ENCODE measurements at regions not wholly inside any gene's neighbourhood (a gene's known extent, or its start where the extent isn't known, plus 50 kb on each side); places are given as distances from the start of the nearest gene placed in this dataset.
"Not testable (repeated sequence)": the region's sequence is repeated elsewhere in the genome, so short reads cannot be mapped to it uniquely, and the experiment has no call there.

DNA sequence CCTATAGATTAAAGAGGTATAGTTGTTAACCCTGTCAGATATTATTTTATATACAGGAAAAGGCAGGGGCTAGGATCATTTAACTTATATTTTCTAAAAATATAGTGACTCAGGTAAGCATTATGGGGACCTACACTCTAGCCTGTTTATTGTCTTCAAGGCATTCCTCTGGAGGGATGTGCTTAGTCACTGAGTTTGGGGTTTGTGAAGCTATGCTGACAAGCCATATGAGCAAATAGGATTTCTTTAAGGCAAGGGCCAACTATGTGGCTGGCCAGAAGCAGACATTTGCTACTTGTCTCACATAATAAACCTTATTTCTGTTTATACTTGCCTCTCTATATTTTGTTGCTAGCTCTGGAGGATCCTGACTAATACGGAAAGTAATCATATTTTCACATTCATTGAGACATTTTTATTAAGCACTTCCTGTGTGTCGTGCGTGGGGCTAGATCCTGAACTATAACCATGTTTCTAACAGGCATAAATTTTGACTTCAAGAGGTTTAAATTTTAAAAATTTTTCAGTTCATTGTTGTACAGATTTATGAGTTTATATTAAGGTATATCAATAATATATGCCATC, 153.4 kb downstream of the OTOL1 start:
- H3K27ac ChIP-seq (ENCODE audit: low read depth, low read length): no peak overlapping the region
- WGBS: 56% methylated on average over 3 of the region's 3 CpGs
- no peaks in the 10 kb centered on the region for H3K4me1 ChIP-seq (ENCODE audit: insufficient read depth, low read length)
- no peaks in the 10 kb centered on the region for H3K36me3 ChIP-seq (ENCODE audit: insufficient read depth, low read length)
- no peak overlapping the region for H3K4me3 ChIP-seq (ENCODE audit: low read length)
- no peak overlapping the region for H3K9ac ChIP-seq (ENCODE audit: low read depth, low read length)
- no peaks in the 10 kb centered on the region for H3K9me3 ChIP-seq (ENCODE audit: insufficient read depth, low read depth, low read length)
- no peaks in the 10 kb centered on the region for H3K27me3 ChIP-seq (ENCODE audit: insufficient read depth, low read length)

DNA sequence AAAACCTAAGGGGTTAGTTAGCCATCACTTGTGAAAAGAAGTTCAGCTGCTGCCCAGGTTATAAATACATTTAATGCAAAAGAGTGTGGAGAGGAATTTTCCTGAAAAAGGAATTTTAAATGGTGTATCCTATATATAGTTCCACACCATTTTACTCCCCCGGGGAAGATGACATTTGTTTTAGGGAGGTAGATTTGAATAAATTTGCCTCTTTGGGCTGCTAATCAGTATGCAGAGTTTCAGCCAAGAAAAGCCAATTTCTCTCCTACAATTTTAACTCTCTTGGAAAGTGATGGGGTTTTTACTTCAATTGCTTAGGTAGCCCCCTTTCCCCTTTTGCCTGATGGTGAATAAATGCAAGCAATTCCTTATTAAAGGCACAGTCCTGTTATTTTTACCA, 161.2 kb downstream of the OTOL1 start:
- no peak overlapping the region for H3K27ac ChIP-seq (ENCODE audit: low read depth, low read length)
- WGBS: no CpG with 5 or more reads among the region's 1 CpG

DNA sequence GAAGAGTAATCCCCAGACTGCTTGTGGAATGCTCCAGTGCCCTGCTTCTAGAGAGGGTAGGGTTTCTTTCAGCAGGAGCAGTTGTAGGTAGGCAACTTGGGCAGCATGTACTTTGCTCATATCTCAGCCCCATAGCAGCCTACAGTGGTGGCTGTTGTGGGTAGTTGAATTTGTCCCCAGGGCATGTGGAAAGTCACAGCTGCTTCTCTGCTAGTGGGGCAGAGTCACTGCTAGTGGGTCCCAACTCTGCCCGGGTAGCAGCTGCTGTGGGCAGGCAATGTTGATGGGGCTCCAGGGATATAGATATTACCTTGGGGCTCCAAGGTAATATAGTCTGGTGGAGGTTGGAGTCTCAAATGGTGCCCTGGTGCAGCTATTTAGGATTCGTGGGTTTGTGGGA, 174.5 kb downstream of the OTOL1 start:
- peaks cover 34% of the 10 kb centered on the region for H3K4me1 ChIP-seq (ENCODE audit: insufficient read depth, low read length)
- 93% methylated on average over 2 of the region's 2 CpGs for WGBS
- peaks cover 12% of the 10 kb centered on the region for H3K9me3 ChIP-seq (ENCODE audit: insufficient read depth, low read depth, low read length)
- no peak overlapping the region for H3K27ac ChIP-seq (ENCODE audit: low read depth, low read length)
- no peaks in the 10 kb centered on the region for H3K27me3 ChIP-seq (ENCODE audit: insufficient read depth, low read length)
- H3K9ac ChIP-seq (ENCODE audit: low read depth, low read length): no peak overlapping the region
- H3K36me3 ChIP-seq (ENCODE audit: insufficient read depth, low read length): no peaks in the 10 kb centered on the region
- no peak overlapping the region for H3K4me3 ChIP-seq (ENCODE audit: low read length)

More for the DNA sequence above, 161.2 kb downstream of the OTOL1 start:
- Histone ChIP-seq H3K9me3 (ENCODE audit: insufficient read depth, low read depth, low read length) (no peaks in the 10 kb centered on the region), H3K4me1 (ENCODE audit: insufficient read depth, low read length) (peaks cover 6% of the 10 kb centered on the region; the same call in 1 of the 2 replicates), H3K36me3 (ENCODE audit: insufficient read depth, low read length) (no peaks in the 10 kb centered on the region), H3K4me3 (ENCODE audit: low read length) (no peak overlapping the region), H3K27me3 (ENCODE audit: insufficient read depth, low read length) (no peaks in the 10 kb centered on the region), H3K9ac (ENCODE audit: low read depth, low read length) (no peak overlapping the region)

DNA sequence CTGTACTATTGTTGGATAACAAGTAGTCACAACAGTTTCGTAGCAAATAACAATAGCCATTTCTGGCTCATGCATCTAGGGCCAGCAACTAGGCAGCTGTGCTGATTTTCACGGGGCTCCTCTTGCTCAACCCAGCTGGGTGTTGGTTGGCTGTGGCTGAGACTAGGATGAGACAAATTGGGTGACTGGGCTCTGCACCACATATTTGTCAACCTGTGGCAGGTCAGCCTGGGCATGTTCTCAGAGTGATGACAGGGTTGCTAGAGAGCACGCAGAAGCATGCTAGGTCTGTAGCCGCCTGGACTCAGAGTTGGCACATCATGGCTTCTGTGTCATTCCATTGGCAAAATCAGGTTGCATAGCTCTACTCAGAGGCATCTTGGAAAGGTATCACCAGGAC, 175.9 kb downstream of the OTOL1 start:
- Histone ChIP-seq H3K36me3 (ENCODE audit: insufficient read depth, low read length) (no peaks in the 10 kb centered on the region), H3K27ac (ENCODE audit: low read depth, low read length) (no peak overlapping the region), H3K9me3 (ENCODE audit: insufficient read depth, low read depth, low read length) (peaks cover 12% of the 10 kb centered on the region), H3K9ac (ENCODE audit: low read depth, low read length) (no peak overlapping the region), H3K4me1 (ENCODE audit: insufficient read depth, low read length) (peaks cover 34% of the 10 kb centered on the region), H3K27me3 (ENCODE audit: insufficient read depth, low read length) (no peaks in the 10 kb centered on the region), H3K4me3 (ENCODE audit: low read length) (no peak overlapping the region)
- 72% methylated on average over 4 of the region's 4 CpGs for WGBS

DNA sequence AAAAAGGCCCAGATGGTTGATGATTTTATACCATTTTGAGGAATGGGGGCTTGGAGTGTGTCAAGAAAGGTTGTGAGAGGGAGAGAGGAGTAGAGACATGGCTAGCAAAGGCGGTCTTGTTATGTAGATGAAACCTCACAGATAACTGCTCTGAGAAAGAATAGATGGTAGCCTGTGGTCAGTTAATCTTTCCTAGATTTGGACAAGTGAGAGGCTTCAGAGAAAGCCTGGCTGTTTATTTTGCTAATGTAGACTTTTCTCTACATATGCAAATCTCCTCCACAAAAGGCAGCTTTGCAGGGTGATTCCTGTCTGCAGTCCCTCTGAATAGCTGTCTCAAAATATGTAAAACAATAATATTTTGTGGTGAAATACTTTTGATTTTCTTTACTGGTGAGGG, 177.3 kb downstream of the OTOL1 start:
- 16% methylated on average over 1 of the region's 1 CpG for WGBS
- Histone ChIP-seq H3K36me3 (ENCODE audit: insufficient read depth, low read length) (no peaks in the 10 kb centered on the region), H3K27me3 (ENCODE audit: insufficient read depth, low read length) (no peaks in the 10 kb centered on the region), H3K4me1 (ENCODE audit: insufficient read depth, low read length) (peaks cover 34% of the 10 kb centered on the region), H3K9me3 (ENCODE audit: insufficient read depth, low read depth, low read length) (peaks cover 12% of the 10 kb centered on the region), H3K27ac (ENCODE audit: low read depth, low read length) (peak overlapping the region; percentile 80; the same call in 1 of the 2 replicates), H3K4me3 (ENCODE audit: low read length) (no peak overlapping the region), H3K9ac (ENCODE audit: low read depth, low read length) (no peak overlapping the region)

DNA sequence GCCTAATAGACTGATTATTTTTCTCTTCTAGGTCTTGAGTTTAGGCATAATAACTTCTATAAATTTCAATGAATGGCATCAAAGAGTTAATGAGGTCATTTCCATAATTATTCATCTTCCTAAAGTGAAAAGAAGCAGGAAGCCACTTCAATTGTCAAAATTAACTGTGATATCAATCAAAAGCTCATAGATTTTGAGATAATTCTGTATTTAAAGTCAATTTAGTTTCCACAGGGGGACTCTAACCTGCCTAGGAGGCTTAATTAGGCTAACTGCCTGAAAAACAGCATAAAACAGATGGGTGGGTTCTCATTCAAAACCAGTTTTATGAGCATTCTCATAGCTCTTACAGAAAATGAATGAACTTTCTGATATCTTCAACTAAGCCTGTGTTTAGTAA, 177.8 kb downstream of the OTOL1 start:
- H3K4me3 ChIP-seq (ENCODE audit: low read length): no peak overlapping the region
- H3K9ac ChIP-seq (ENCODE audit: low read depth, low read length): no peak overlapping the region
- H3K9me3 ChIP-seq (ENCODE audit: insufficient read depth, low read depth, low read length): peaks cover 8% of the 10 kb centered on the region
- H3K27ac ChIP-seq (ENCODE audit: low read depth, low read length): peak overlapping the region; percentile 80; the same call in 1 of the 2 replicates
- peaks cover 34% of the 10 kb centered on the region for H3K4me1 ChIP-seq (ENCODE audit: insufficient read depth, low read length)
- H3K36me3 ChIP-seq (ENCODE audit: insufficient read depth, low read length): no peaks in the 10 kb centered on the region
- H3K27me3 ChIP-seq (ENCODE audit: insufficient read depth, low read length): no peaks in the 10 kb centered on the region

DNA sequence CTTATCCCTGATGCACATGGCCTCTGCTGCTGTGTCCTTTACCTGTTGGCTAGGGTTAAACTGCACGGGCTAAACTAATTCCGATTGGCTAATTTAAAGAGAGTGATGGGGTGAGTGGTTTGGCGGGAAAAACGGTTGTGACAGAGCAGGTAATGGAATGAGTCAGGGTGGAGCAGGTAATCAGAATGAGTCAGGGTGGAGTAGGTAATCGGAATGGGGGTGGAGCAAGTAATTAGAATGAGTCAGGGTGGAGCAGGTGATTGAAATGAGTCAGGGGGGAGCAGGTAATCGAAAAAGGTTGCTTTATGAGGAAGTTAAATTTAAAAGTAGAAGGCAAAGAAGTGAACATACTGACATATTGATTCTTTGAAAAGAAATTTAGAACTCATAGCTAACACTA, 185.2 kb downstream of the OTOL1 start:
- not testable (repeated sequence) for H3K27me3 ChIP-seq (ENCODE audit: insufficient read depth, low read length); H3K9ac ChIP-seq (ENCODE audit: low read depth, low read length); H3K27ac ChIP-seq (ENCODE audit: low read depth, low read length); H3K4me1 ChIP-seq (ENCODE audit: insufficient read depth, low read length); H3K36me3 ChIP-seq (ENCODE audit: insufficient read depth, low read length); H3K9me3 ChIP-seq (ENCODE audit: insufficient read depth, low read depth, low read length); H3K4me3 ChIP-seq (ENCODE audit: low read length)
- WGBS: 94% methylated on average over 6 of the region's 6 CpGs

DNA sequence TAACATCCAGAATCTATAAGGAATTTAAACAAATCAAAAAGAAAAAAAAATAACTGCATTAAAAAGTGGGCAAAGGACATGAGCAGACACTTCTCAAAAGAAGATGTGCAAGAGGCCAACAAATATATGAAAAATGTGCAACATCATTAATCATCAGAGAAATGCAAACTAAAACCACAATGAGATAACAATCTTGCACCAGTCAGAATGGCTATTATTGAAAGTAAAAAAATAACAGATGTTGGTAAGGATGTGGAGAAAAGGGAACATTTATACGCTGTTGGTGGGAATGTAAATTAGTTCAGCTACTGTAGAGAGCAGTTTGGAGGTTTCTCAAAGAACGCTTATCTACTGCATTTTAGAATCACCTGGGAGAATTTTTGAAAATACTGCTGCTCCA, 186.1 kb downstream of the OTOL1 start:
- H3K9ac ChIP-seq (ENCODE audit: low read depth, low read length): no peak overlapping the region
- WGBS: 93% methylated on average over 2 of the region's 2 CpGs
- H3K27ac ChIP-seq (ENCODE audit: low read depth, low read length): no peak overlapping the region
- H3K36me3 ChIP-seq (ENCODE audit: insufficient read depth, low read length): no peaks in the 10 kb centered on the region
- H3K4me1 ChIP-seq (ENCODE audit: insufficient read depth, low read length): no peaks in the 10 kb centered on the region
- no peaks in the 10 kb centered on the region for H3K27me3 ChIP-seq (ENCODE audit: insufficient read depth, low read length)
- H3K9me3 ChIP-seq (ENCODE audit: insufficient read depth, low read depth, low read length): no peaks in the 10 kb centered on the region
- H3K4me3 ChIP-seq (ENCODE audit: low read length): no peak overlapping the region

DNA sequence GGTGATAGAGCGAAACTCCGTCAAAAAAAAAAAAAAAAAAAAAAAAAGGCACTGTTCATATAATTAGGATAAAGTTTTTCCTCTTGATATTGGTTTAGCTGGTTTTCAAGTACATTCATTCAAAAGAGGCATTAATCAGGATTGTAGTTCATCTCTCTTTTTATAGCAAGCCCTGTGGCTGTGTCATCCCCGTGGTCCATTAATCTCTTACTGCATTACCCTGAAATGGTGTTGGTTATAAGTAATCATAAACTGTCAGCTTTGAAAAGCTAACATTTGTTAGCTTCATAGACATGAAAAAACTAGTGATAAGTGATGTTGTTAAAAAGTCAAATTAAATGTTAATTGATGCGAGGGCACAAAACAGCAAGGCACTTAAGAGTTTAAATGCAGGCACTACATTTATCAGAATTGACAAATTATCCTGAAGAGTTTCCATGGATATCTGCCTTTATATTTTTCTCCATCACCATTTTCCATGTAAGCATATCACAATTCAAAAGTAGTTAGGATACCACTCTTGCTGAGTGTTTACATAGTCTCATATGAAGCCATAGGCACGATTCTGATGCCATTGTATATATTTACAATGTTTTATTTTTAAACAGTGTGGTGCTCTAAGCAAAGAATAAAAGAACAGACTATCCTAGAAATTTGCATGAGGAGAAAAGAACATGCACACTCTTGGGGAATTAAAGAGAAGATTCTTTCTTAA, 193.1 kb downstream of the OTOL1 start:
- WGBS: 97% methylated on average over 2 of the region's 5 CpGs
- Histone ChIP-seq H3K4me3 (ENCODE audit: low read length) (no peak overlapping the region), H3K27ac (ENCODE audit: low read depth, low read length) (no peak overlapping the region), H3K9me3 (ENCODE audit: insufficient read depth, low read depth, low read length) (no peaks in the 10 kb centered on the region), H3K4me1 (ENCODE audit: insufficient read depth, low read length) (0 out of 2 replicates have a peak, but pooled peaks cover 7% of the 10 kb centered on the region), H3K9ac (ENCODE audit: low read depth, low read length) (no peak overlapping the region), H3K36me3 (ENCODE audit: insufficient read depth, low read length) (no peaks in the 10 kb centered on the region), H3K27me3 (ENCODE audit: insufficient read depth, low read length) (no peaks in the 10 kb centered on the region)

DNA sequence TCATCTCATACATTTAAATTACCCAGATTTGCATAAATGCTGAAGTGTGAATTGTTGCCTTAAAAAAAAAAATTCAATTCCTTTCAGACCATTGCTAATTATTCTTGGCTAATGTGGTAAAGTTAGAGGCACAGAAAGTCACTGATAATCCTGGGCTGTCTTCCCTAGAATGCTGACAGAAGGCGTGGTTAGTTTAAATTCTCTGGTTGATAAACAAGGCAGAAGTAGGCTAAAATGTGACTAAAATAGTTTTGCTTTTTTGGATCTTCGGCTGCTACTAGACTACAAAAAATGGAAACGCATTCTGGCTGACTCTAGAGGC, 193.7 kb downstream of the OTOL1 start:
- Histone ChIP-seq H3K9ac (ENCODE audit: low read depth, low read length) (no peak overlapping the region), H3K27ac (ENCODE audit: low read depth, low read length) (no peak overlapping the region), H3K9me3 (ENCODE audit: insufficient read depth, low read depth, low read length) (no peaks in the 10 kb centered on the region), H3K27me3 (ENCODE audit: insufficient read depth, low read length) (no peaks in the 10 kb centered on the region), H3K4me3 (ENCODE audit: low read length) (no peak overlapping the region), H3K36me3 (ENCODE audit: insufficient read depth, low read length) (no peaks in the 10 kb centered on the region), H3K4me1 (ENCODE audit: insufficient read depth, low read length) (0 out of 2 replicates have a peak, but pooled peaks cover 7% of the 10 kb centered on the region)
- WGBS: 89% methylated on average over 3 of the region's 3 CpGs

DNA sequence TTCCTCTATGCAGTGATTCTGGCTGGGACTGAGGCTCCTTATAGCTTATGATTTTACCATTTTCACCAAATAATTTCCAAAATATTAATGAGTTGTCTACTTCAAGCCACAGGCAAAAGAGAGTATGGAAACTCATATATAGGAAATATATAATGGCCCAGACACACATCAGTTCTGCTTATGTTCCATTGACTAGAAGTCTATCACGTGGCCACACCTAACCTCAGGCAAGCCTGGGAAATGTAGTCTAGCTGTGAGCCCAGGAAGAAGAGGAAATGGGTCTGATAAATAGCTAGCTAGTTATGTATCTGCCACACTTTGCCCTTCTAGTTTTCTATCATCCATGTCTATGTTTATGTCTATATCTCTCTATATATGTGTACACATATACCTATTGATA, 195.1 kb downstream of the OTOL1 start:
- Histone ChIP-seq H3K36me3 (ENCODE audit: insufficient read depth, low read length) (no peaks in the 10 kb centered on the region), H3K4me3 (ENCODE audit: low read length) (no peak overlapping the region), H3K9ac (ENCODE audit: low read depth, low read length) (no peak overlapping the region), H3K27ac (ENCODE audit: low read depth, low read length) (no peak overlapping the region), H3K4me1 (ENCODE audit: insufficient read depth, low read length) (0 out of 2 replicates have a peak, but pooled peaks cover 7% of the 10 kb centered on the region), H3K27me3 (ENCODE audit: insufficient read depth, low read length) (no peaks in the 10 kb centered on the region), H3K9me3 (ENCODE audit: insufficient read depth, low read depth, low read length) (no peaks in the 10 kb centered on the region)
- 100% methylated on average over 1 of the region's 1 CpG for WGBS

All from HUES64 (cell line).